ENCODE measurements at regions not wholly inside any gene's neighbourhood (a gene's known extent, or its start where the extent isn't known, plus 50 kb on each side); places are given as distances from the start of the nearest gene placed in this dataset.

DNA sequence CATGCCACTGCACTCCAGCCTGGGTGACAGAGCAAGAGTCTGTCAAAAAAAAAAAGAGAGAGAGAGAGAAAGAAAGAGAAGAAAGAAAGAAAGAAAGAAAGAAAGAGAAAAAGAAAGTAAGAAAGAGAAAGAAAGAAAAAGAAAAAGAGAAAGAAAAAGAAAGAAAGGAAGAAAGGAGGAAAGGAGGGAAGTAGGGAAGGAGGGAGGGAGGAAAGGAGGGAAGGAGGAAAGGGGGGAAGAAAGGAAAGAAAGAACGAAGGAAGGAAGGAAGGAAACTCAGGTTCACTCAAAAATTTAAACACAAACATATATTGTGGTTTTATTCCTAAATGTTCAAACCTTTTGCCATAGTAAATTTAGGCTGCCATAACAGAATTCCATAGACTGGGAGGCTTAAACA is 453.0 kb downstream of the SLCO4C1 start:
- ChIA-PET POLR2A (no interaction called here), CTCF (ENCODE audit: low intra/inter-chr PET ratio, low total read pairs) (no interaction called here)
- Histone ChIP-seq H3K79me2 (ENCODE audit: insufficient read depth, low read length) (no peaks in the 10 kb centered on the region), H3K27ac (ENCODE audit: extremely low read length, insufficient read depth, low read length) (no peak overlapping the region), H3K4me2 (ENCODE audit: low read depth, low read length) (no peak overlapping the region), H3K9ac (ENCODE audit: insufficient read depth, low read depth, low read length) (no peak overlapping the region), H3K27me3 (ENCODE audit: control insufficient read depth in 1 of 2, insufficient read depth in 2 of 2, low read length in 2 of 2) (no peaks in the 10 kb centered on the region), H4K20me1 (ENCODE audit: insufficient read depth, low read length) (no peaks in the 10 kb centered on the region), H3K36me3 (replicated peaks in 1 of 2; ENCODE audit: control insufficient read depth in 1 of 2, insufficient read depth in 2 of 2, low read length in 2 of 2) (no peaks in the 10 kb centered on the region), H3K4me3 (replicated peaks in 1 of 3; ENCODE audit: insufficient read depth in 1 of 3, low read depth in 2 of 3, low read length in 3 of 3) (no peak overlapping the region), H3K4me1 (ENCODE audit: insufficient read depth, low read length) (no peaks in the 10 kb centered on the region), H3K9me3 (ENCODE audit: low read length) (no peaks in the 10 kb centered on the region), H2AFZ (ENCODE audit: low read length) (no peak overlapping the region)
- DNase-seq (ENCODE audit: low spot score) = no peak
- no peak for FAIRE-seq
- WGBS (ENCODE audit: low lambda C conversion rate) = 0% methylated on average over 1 of the region's 1 CpG
- intact Hi-C loops (cut with micrococcal nuclease; ENCODE audit: unreplicated experiment) = no loop called here
- ATAC-seq = no peak
- no TSS peak for BruUV-seq (replicated peaks)
- in situ Hi-C loops (cut with HindIII; ENCODE audit: extremely low pct_ligation_motif_present, low pct_unique_long_range_greater_than_20kb) = no loop called here
- TF ChIP-seq ZNF142 (CRISPR knock-in tag; IDR thresholded peaks at IDR 0.05) (no peak), ZEB1 (IDR thresholded peaks at IDR 0.05; ENCODE audit: insufficient replicate concordance, low read depth) (no peak), ZBTB42 (CRISPR knock-in tag; IDR thresholded peaks at IDR 0.05) (no peak), ZNF512B (CRISPR knock-in tag; IDR thresholded peaks at IDR 0.05; ENCODE audit: borderline replicate concordance) (no peak), SAP130 (CRISPR knock-in tag; IDR thresholded peaks at IDR 0.05; ENCODE audit: low read depth) (no peak), ZNF496 (CRISPR knock-in tag; IDR thresholded peaks at IDR 0.05; ENCODE audit: insufficient replicate concordance) (no peak), ZBTB25 (CRISPR knock-in tag; IDR thresholded peaks at IDR 0.05) (no peak), ZNF34 (CRISPR knock-in tag; IDR thresholded peaks at IDR 0.05; ENCODE audit: borderline replicate concordance) (no peak), EP300 (IDR thresholded peaks at IDR 0.05; ENCODE audit: low read depth in 2 of 2, low read length in 2 of 2) (no peak), EP300 (CRISPR knock-in tag; IDR thresholded peaks at IDR 0.05; ENCODE audit: borderline replicate concordance) (no peak)
